Stimulated activated CD4-positive, alpha-beta T cell treated with anti-CD3 and anti-CD28 coated beads, Interleukin-4, amount 100 ng/mL, for 1 hour (primary cell): ENCODE measurements at regions not wholly inside any gene's neighbourhood (a gene's known extent, or its start where the extent isn't known, plus 50 kb on each side); places are given as distances from the start of the nearest gene placed in this dataset.

Experiments
- DNase-seq: peaks from one replicate; pipeline ENCODE4 v3.0.0-alpha.2; 2020

DNA sequence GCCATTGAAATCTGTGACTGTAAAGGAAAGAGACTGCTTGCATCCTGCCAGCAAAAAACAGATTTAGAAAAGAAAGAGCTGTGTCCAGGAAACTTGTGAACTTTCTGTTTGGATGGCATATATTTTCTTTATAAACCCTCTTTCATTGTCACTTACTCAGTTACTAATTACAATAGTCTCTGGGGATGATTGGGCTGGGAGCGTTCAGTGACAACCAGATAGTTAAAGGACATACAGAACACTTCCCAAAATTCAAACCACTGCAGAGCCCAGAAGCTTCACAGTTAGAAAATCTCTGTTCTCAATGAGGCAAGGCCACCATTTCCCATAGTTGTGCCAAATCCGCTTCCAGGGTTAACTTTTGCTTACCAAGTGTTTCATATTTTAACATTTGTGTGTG is 98.6 kb upstream of the TAB2 start:
- no peak for DNase-seq

DNA sequence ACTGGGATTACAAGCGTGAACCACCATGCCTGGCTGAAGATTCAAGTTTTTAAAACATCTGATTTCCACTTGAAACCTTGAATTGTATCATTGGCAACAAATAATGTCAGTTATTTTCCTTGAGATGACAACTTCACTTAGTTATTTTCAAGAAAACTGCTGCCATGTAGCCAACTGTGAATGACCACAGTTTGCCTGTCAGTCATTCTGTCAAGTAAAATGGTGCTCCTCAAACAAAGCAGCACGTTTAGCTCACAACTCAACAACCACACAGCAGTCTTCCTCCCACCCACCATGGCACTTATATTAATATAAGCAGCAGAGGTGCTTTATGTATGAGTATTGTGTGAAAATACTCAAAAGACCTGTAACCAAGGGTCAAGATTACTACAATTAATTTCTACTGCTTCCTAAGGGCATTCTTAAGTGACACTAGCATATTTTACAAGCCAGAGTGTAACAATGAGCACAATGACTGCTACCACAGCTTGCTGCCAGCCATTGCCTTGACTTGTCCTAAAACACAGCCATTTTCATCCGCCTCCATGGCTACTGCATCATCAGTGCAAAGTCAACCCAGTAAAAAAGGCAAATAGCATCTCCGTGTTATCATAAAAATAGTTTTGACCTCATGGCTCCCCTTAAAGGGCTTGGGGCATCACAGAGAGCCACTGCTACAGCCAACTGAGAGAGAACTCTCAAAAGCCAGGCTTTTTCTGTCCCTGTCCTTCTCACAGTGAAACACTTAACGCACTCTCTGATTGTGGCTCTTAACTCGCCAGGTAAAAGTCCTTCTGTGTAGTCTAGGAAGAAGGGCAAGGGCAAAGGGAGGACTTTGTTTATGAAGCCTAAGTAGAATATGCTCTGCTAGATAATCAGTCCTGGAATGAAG is 96.4 kb upstream of the TAB2 start:
- DNase-seq, result no peak

DNA sequence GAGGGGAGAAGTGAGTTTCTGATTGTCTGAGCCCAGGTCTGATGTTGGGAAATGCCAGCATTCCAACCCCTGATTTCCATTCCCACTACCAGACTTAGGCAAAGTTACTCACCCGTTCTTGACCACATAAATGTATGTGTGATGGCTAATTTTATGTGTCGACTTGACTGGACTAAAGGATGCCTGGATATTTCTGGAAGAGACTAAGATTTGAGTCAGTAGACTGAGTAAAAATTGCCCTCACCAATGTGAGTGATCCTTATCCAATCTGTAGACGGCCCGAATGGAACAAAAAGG is 95.8 kb upstream of the TAB2 start:
- DNase-seq, result no peak

DNA sequence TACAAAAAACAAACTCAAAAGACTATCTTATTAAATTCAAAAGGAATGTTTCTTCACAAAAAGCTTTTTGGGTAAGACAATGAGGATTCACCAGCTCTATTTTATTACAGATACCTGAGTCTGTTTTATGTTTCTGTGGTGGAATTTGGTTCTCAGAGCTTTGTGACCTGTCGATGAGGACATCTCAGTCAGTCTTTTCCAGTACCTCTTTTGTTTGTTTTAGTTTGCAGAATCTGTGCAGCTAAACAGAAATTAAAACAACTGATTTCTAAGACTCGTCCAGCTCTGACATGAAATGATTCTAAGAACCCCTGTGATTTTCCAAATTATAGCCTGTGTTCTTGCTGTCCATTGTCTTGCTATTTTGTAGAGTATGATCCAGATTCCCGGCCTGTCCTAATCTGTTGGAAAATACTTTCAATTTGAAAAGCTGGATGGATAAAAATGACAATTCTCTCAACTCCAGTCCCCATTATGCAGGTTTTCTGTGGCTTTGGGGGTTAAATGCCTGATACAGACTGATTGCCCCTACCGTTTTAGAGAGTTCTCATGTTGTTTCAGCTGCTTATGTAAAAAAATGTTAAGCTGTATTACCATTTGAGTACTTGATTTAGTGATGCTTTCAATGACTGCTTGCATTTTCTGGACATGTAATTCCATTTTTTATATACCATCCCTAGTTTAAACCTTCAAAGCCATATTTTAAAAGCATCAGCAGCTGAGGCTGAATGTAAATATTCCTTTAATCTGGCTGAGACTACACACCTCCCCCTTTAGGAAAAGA is 94.2 kb upstream of the TAB2 start:
- DNase-seq, result no peak

DNA sequence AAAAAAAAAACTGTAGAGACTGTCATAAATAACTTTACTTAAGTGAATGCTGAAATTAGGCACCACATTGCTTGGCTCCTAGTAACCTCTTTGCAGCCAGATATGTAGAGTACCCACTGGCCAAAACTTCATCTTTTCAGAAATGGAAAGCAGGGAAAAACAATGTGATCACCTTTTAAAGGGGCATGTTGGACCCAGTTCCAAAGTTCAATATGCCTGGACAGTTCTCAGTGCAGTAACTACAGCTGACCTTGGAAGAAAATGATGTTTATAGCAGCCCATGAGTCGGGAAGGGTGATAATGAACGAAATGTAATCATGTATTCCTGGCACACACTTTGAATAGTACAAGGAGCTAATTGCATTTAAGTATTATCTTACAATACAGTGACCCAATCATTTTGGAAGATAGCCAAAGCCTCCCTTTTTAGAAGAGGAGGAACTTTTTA is 93.6 kb upstream of the TAB2 start:
- no peak for DNase-seq

DNA sequence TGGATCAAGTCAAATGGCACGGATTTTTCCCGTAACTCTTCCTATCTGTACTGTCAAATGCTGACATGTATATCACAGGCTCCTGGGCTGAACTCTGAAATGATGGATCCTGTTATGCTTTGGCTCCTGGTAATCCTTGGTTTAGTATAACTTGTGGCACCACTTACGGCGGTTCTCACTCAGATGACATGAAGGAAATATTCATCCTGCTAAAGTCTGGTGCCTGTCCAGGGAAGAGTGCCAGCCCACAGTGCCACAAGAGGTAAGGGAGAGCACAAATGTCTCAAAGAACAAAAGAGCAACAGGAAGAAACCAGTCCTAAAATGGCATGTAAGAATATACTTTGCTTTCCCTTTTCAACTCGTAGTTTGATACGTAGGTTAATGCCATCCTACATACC is 93.1 kb upstream of the TAB2 start:
- no peak for DNase-seq

DNA sequence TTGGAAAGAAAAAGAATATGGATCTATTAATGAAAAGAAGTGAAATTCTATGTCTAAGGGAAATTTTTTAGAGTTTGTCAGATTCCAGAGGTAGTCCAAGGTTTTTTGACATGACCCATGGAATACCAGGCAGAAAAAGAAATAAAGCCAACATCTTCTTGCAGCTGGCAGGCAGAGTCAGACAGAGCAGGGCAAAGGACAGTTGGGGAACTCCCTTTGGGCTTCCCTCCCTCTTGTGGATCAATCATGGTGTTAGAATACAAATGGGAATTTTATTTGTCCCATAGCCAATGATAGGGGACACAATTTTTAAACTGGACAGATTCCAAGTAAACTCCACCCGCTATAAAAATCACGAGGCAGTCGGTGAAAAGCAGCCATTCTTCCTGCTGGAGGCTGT is 92.1 kb upstream of the TAB2 start:
- no peak for DNase-seq

DNA sequence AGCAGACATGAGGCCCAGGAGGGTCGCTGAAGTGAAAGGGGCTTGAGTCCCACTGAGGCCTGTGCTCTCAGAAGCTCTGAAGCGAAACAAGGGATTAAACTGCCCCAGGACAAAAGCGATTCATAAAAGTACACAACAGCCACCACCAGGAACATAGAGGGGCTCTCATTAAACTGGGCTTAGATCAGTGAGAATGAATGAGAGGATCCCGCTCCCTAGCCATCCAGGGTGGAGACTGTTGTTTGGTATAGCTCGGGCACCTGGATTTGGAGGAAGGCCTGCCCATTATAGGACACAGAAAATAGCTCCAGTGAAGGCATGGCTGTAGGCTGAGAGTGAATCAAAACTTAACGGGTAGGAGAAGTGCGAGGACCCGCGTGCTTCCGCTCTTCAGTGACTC is 91.6 kb upstream of the TAB2 start:
- DNase-seq, result no peak

DNA sequence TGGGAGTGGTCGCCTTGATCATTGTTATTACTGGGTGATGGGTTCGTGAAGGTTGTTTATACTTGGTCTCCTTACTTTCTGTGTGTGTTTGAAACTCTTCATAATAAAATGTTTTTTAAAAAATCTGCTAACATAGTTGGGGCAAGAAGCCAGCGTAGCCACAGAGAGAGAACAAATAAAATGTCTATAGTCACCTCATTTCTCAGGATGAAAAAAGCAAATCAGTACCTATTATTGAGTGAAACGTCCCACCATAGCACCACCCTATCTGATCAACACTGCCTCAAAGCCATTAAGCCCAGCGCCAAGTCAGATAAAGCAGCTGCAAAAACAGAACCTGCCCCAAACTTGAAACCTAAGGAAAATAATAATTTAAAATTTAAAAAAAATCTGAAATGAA is 89.7 kb upstream of the TAB2 start:
- DNase-seq, result no peak

DNA sequence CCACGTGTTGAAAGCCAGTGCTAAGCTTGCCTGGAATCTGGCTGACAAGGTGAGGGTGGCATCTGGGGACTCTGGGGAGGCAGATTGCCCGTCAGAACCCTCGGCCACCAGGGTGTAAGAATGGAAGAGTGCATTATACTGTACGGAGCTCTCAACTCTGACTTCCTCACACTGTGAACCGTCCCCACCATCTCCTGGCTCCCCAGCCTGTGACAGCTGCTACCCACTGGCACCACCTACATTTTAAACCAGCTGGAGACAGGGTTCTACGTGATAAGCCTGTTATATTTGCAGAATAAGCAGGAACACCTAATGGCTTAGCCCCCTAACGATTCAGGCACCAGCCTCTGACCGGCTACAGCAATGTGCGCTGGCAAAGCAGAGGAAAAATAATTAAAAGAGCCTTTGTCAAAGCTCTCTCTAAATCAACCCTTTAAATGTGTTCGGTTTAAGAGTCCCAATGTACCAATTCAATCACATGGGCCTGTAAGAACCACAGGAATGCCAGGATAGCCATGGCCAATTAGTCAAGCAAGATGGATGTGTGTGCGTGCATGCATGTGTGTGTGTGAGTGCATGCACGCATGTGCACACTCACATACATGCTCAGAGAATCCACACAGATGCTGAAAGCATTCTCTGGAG is 89.1 kb upstream of the TAB2 start:
- DNase-seq, result no peak

DNA sequence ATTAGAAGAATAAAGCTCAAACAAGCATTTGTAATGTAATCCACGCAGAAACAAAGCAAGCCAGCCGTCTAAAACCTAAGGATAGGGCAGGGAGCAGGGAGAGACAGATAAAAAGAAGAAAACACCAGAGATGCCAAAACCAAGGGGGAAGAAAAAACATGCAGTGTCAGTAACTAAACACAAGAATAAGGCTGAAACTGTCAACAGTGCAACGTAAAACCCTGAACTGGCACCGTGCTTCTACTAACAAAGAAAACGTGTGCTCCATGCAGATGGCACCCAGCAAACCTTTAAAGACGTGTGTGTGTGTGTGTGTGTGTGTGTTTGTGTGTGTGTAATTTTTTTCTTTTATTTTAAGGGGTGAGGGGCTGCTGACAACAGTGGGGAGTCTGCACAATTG is 88.4 kb upstream of the TAB2 start:
- no peak for DNase-seq

DNA sequence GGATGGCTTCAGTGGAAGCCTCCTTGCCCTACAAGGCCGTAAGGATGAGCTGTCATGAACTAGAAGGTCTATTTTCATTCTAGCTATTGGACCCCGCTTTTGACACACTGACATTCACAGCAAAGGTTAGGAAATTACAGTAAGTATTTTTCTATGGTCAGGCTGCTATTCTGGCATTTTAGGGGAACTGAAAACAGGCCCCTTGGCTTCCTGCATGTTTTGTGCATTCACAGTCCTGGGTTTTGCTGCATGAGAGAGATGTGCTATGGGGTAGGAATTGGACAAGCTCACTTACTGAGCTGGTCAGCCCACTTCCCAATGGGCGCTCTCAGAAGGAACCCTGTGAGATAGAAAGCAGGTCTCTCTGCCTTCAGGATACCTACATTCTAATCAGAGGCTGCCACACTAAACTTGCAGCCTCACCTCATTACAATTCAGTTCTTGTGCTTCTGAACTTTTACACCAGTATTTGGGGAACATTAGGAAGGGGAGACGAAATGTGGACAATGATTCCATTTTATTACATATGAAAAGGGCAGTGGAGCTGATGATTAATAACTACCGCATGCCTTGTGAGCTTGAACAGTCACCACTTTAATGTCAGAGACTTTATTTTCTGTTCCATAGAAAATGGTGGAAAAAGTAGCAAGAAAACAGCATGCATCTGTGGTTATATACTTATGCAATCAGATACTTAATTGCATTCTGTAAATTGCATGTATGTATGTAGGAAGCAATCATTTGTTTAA is 86.6 kb upstream of the TAB2 start:
- no peak for DNase-seq

DNA sequence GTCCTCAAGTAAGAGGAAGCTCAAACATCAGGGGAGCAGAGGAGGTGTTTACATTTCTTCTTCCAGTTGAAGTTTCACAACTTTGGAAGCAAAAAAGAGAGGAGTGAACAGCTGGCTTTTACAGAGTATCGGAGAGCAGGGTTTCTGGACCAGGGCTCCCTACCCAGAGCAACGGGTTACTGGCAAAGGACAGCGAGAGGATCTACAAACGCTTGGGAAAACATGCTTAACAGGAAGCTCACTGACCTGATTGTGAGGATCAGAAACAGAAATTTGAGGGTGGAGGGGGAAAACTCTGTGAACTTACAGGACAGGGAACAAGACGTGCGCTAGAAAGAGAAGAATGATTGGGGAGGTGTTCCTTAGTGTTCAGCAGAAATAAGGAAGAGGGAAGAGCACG is 85.7 kb upstream of the TAB2 start:
- no peak for DNase-seq

DNA sequence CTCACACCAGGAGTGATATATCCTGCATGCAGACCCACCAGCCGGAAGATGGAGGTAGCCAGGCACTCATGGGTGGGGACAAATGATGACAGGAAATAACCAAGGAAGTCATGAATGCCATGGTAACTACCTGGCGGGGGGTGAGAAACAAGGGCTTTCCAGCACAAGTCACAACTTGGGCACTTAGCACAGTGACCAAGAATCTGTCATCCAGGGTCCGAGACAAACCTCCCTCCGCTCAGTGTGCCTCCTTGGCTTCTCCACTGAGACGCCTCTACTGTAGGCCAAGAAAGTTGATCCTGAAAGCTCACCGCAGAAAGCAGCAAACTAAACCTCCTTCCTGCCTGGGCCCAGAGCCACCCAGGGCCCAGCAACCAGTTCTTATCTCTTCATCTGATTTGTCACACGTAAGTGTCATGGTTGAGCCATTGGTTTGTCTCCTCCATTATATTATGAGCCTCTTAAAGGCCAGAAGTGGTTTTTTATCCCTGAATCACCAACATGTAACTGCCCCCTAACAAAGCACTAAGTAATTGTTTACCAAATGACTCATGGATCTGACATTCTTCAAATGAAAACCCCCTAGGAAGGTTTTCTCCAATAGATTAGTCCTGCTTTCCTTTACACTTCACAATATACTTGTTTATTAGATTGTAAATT is 84.3 kb upstream of the TAB2 start:
- DNase-seq, result peak; percentile 36

DNA sequence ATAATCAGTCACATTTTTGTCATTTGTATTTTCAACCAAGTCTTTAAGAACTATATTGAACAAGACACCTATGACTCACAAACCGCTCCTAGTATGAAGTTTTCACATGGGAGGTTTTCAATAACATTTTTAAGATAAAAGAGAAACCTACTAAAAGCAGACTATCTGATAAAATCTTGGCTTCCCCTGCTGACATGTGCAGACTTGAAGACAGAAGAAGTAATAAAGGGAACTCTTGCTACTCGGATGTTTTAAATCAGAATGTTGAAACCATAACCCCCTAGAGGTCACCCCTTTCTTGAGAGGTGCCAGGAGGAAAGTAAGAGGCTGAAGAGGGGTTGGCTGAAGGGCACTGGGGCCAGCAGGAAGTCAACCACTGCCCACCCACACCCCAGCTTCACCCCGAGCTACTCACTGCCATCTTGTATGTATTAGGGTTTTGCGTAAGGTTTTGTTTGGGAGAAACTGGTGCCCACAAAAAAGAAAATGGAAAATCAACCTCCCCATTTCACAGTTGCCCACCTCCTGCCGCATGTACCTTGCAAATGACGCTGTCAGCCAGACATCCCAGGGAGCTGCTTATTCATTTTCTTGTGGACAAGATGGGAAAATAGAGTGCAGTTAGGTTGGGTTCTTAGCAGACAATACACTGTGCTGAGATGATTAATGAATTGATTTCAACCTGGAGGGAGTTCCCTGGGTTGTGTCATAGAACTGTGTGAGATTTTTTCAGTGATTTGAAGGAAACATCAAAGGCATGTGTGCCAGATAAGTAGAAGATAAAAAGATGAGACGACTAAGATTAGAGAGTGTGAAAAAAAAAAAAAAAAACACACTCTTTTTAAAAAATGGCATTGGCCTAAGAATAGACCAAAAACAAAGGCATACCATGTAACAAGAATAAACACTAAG is 83.2 kb upstream of the TAB2 start:
- peak; percentile 32 for DNase-seq

DNA sequence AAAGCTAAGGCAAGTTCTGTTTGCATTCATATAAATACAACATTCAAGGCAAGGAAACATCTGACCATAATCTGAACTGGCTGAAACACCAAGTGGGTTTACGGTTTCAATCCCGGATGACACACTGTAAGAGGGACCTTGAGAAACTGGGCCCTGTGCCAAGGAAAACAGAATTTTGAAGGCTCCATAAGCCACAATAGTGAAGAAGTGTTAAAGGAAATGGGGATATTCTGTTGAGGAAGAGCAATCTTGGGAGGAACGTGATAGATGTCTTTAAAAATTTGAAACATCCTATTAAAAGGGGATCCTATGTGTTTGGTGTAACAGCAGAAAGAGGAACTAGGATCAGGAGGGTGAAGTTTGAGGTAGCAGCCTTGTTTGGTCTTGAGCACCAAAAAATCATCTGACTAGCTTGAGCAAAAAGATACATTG is 82.4 kb upstream of the TAB2 start:
- no peak for DNase-seq

DNA sequence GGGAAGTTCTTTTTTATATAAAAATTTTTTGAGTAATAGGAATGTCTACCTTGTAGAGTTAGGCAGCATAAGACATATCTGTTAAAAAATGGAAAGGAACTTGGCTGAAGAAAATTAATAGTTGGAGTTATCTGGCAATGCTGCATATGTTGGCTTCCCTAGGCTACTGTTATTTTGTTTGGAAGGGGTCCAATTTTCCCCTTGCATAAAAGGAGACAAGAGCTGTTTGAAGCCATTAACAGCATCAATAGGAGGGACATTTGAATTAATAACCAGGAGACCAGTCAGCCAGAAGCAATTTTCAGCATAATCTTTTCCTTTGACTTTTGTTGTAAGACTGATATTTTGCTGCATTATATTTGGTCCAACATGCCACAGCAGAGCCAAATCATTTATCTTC is 80.9 kb upstream of the TAB2 start:
- DNase-seq, result no peak

DNA sequence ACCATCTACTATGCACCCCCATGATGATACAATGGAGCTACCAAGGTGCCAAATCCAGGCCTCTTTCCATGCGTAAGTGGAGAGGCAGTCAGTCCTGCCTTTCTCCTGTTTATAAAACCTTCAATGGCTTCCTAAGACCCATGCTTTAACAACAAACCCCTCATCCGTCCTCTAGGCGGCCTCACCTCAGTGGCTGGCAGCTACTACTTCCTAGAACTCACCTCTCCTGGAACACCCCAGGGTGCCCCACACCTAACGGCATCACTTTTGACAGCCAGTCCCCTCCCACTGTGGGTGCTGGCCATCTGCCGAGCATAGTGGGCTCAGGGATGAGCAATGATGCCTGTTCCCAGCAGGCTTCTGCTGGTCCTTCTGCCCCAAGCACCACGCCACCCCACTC is 80.0 kb upstream of the TAB2 start:
- DNase-seq, result no peak

DNA sequence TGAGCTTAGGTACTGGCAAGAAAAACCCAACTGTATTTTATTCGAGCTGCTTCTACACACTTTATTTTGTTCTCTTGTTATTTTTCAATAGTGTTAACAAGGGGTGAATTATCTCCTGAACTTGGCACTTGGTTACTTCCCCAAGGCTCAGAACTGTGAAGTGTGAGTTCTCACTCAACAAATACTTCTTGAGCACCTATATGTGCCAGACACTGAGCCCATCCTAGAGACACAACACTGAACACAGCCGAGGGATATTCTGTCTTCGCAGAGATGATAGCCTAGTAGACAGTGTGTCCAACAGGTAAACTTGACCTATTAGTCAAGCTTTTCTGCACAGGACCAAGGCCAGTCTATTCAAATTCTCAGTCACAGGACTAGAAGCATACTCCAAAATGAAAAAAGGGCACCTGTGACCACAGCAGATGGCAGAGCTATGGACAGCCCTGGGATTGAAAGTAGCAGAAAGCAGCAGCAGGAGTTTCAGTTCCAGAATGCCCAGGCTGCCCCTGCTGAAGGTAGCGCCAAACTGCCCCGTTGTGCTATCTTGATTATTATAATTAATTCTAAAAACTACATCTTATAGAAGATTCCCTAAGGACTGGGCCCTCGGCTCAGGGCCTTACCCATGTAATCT is 77.8 kb upstream of the TAB2 start:
- DNase-seq, result no peak

DNA sequence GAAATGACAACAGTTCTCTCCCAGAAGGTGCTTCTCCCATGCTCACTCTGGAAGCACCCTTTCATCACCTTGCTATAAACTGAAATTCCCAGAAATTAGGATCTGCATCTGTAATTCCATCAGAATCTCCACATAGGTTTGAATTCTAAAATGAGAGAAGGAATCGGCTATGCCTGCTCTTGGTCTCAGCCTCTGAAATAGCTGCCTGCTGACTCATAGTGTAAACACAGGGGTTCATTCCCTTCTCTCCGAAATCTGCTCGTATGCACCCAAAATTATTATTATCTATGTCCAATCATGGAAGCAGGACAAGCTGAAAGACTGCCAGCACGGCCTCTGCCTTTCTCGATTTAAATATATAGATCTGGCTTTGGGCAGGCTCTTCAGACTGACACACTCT is 74.6 kb upstream of the TAB2 start:
- DNase-seq, result no peak

DNA sequence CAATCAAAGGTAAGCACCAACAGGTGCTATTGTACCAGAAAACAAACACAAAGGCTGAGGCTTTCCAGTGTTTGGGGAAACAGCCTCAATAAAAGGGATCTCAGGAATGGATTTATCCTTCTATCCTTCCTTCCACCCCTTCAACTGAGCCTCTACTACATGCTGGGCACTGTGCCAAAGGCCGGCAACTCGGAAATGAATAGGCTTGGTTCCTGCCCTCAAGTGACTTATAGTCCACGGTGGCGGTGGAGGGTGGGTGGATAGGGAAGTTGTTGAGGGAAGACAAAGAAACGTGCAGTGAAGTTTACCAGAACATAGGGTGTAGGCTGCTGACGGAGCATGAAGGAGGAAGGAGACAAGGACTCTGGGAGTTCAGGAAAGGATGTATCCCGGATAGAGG is 73.4 kb upstream of the TAB2 start:
- no peak for DNase-seq
